CD14-positive monocyte (primary cell): ENCODE measurements at regions not wholly inside any gene's neighbourhood (a gene's known extent, or its start where the extent isn't known, plus 50 kb on each side); places are given as distances from the start of the nearest gene placed in this dataset.

ENCODE experiments used
- DNase-seq, 3 donors: peaks; one replicate each; pipeline ENCODE4 v3.0.0-alpha.2; 2011 to 2022
- H2AFZ ChIP-seq: 2 replicates; pipeline ENCODE4 v1.6.0; 2012; ENCODE audit warnings: mild to moderate bottlenecking, low read depth, low read length, inconsistent platforms; ENCODE audit not compliant: insufficient read depth, poor library complexity, severe bottlenecking
- H3K27ac ChIP-seq, 2 donors: 1 replicate in 1 of 2; 2 replicates in 1 of 2; pipeline ENCODE4 v1.5.1; 2012 to 2013; ENCODE audit warnings: low read length in 2 of 2, control low read depth in 1 of 2, inconsistent platforms in 1 of 2, low read depth in 1 of 2, mild to moderate bottlenecking in 1 of 2
- H3K27me3 ChIP-seq, 2 donors: one replicate each; pipeline versions ENCODE4 v1.6.0 to v1.6.1; 2011 to 2013; ENCODE audit warnings: low read length in 2 of 2; ENCODE audit not compliant: control insufficient read depth in 2 of 2, insufficient read depth in 2 of 2
- H3K36me3 ChIP-seq, 2 donors: replicated peaks in 1 of 2; 1 replicate in 1 of 2; 2 replicates in 1 of 2; pipeline versions ENCODE4 v1.5.1 to v1.6.1; 2012 to 2013; ENCODE audit warnings: low read length in 2 of 2, control low read depth in 1 of 2, inconsistent platforms in 1 of 2, mild to moderate bottlenecking in 1 of 2; ENCODE audit not compliant: insufficient read depth in 2 of 2, control insufficient read depth in 1 of 2
- H3K4me1 ChIP-seq, 2 donors: 1 replicate in 1 of 2; 2 replicates in 1 of 2; pipeline versions ENCODE4 v1.5.1 to v1.6.1; 2012 to 2013; ENCODE audit warnings: low read length in 2 of 2, control low read depth in 1 of 2, inconsistent platforms in 1 of 2, mild to moderate bottlenecking in 1 of 2, moderate library complexity in 1 of 2; ENCODE audit not compliant: insufficient read depth in 2 of 2, control insufficient read depth in 1 of 2
- H3K4me2 ChIP-seq: replicated peaks from 2 replicates; pipeline ENCODE3; 2012; ENCODE audit warnings: low read length, moderate library complexity, mild to moderate bottlenecking; ENCODE audit not compliant: poor library complexity, severe bottlenecking; ENCODE audit errors: extremely low read depth
- H3K4me3 ChIP-seq, 3 experiments: fragments of 200-600 bp in 1 of 3; sonication (generic) in 1 of 3; replicated peaks in 1 of 3; 1 replicate in 2 of 3; 2 replicates in 1 of 3; pipeline ENCODE4 v1.5.1; 2011 to 2013; ENCODE audit warnings: low read length in 3 of 3, mild to moderate bottlenecking in 3 of 3, control low read depth in 2 of 3, low read depth in 2 of 3, inconsistent platforms in 1 of 3, moderate library complexity in 1 of 3
- H3K79me2 ChIP-seq: 2 replicates; pipeline ENCODE4 v1.6.0; 2012; ENCODE audit warnings: mild to moderate bottlenecking, control low read depth, inconsistent platforms, low read length, moderate library complexity; ENCODE audit not compliant: insufficient read depth
- H3K9ac ChIP-seq: 2 replicates; pipeline ENCODE4 v1.6.0; 2017; ENCODE audit warnings: low read length, mild to moderate bottlenecking; ENCODE audit not compliant: insufficient read depth, poor library complexity, severe bottlenecking
- H3K9me3 ChIP-seq, 2 donors: replicated peaks in 1 of 2; 1 replicate in 1 of 2; 2 replicates in 1 of 2; pipeline versions ENCODE4 v1.5.1 to v1.6.1; 2012 to 2013; ENCODE audit warnings: low read length in 2 of 2, control low read depth in 1 of 2; ENCODE audit not compliant: control insufficient read depth in 1 of 2, insufficient read depth in 1 of 2
- H4K20me1 ChIP-seq: 2 replicates; pipeline ENCODE4 v1.6.0; 2012; ENCODE audit warnings: mild to moderate bottlenecking, low read length, control low read depth, moderate library complexity; ENCODE audit not compliant: insufficient read depth
- H3K27ac Mint-ChIP-seq, 7 donors: one replicate each; pipeline ENCODE4 v1.8.0; 2020; ENCODE audit warnings: mild to moderate bottlenecking in 7 of 7, mixed read lengths in 7 of 7, moderate library complexity in 6 of 7, inconsistent platforms in 2 of 7
- H3K27me3 Mint-ChIP-seq, 3 donors: one replicate each; pipeline ENCODE4 v1.8.0; 2021 to 2022; ENCODE audit warnings: low read depth in 3 of 3, mild to moderate bottlenecking in 3 of 3, mixed read lengths in 3 of 3, moderate library complexity in 3 of 3, inconsistent platforms in 1 of 3
- H3K36me3 Mint-ChIP-seq, 2 donors: one replicate each; pipeline ENCODE4 v1.8.0; 2020; ENCODE audit warnings: mixed read lengths in 2 of 2, inconsistent platforms in 1 of 2, mild to moderate bottlenecking in 1 of 2
- H3K4me1 Mint-ChIP-seq: one replicate; pipeline ENCODE4 v1.8.0; 2020; ENCODE audit warnings: mild to moderate bottlenecking, mixed read lengths
- H3K4me3 Mint-ChIP-seq, 2 donors: one replicate each; pipeline ENCODE4 v1.8.0; 2020; ENCODE audit warnings: mild to moderate bottlenecking in 2 of 2, mixed read lengths in 2 of 2, moderate library complexity in 1 of 2
- H3K9me3 Mint-ChIP-seq, 7 donors: one replicate each; pipeline ENCODE4 v1.8.0; 2020 to 2022; ENCODE audit warnings: mixed read lengths in 7 of 7, mild to moderate bottlenecking in 6 of 7, moderate library complexity in 6 of 7, inconsistent platforms in 2 of 7
- WGBS: methylation state at CpG from one replicate; pipeline ENCODE4 v1.1.5; 2013; ENCODE audit warnings: missing lambda C conversion rate; ENCODE audit not compliant: insufficient coverage; 5-methylcytosine and 5-hydroxymethylcytosine counted together
- intact Hi-C, 2 donors: fragments of 100-400 bp; cut with micrococcal nuclease; formaldehyde crosslinking; loops; one replicate each; pipeline versions ENCODE4 v1.15.0 to v1.15.1; 2023
- TF ChIP-seq, protein P1 (sequence below): fragments of 200-600 bp; IDR thresholded peaks from one replicate; pipeline ENCODE4 v1.8.0; 2022; ENCODE audit warnings: antibody characterized with exemption, mild to moderate bottlenecking

DNA sequence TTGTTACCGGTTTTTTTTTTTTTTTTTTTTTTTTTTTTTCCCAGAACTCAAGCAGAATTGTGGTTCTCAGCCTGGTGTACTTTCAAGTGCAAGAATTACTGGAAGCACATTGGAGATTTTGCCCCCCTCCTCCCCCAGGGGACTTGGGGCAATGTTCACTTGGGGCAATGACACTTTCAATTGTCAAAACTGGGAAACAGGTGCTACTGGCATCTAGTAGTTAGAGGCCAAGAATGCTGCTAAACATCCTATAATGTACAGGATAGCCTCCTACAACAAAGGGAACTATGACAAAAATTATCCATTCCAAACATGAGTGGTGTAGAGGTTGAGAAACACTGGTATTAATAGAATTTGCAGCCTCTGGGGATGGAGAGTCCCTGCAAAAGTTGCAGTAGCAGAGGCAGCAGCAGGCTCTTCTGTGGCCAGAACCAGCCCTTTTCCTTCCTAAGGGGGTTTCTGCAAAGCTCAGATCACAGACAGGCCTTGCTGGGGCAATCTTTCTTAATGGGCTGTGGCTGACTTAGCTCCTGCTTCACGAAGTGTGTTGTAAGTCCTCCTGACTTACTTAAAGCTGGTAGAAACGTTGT lies 144.3 kb upstream of the MRPS22 start:
- Mint-ChIP-seq H3K9me3 (peaks cover 10 to 21% (median 16%) of the 10 kb centered on the region in 7 donors), H3K27me3 (peaks cover 0 to 2% (median 0%) of the 10 kb centered on the region in 3 donors), H3K36me3 (no peaks in the 10 kb centered on the region), H3K27ac (no peak overlapping the region), H3K4me3 (no peak overlapping the region), H3K4me1 (no peaks in the 10 kb centered on the region)
- Histone ChIP-seq H3K4me1 (no peaks in the 10 kb centered on the region), H2AFZ (no peak overlapping the region), H3K9me3 (peaks cover 4 to 12% of the 10 kb centered on the region in 2 donors), H3K9ac (no peak overlapping the region), H3K27ac (no peak overlapping the region), H3K27me3 (no peaks in the 10 kb centered on the region), H4K20me1 (no peaks in the 10 kb centered on the region), H3K4me3 (no peak overlapping the region), H3K36me3 (no peaks in the 10 kb centered on the region), H3K4me2 (no peak overlapping the region), H3K79me2 (no peaks in the 10 kb centered on the region)
- no CpG with 5 or more reads among the region's 3 CpGs for WGBS
- DNase-seq, result no peak
- TF ChIP-seq, protein P1, sequence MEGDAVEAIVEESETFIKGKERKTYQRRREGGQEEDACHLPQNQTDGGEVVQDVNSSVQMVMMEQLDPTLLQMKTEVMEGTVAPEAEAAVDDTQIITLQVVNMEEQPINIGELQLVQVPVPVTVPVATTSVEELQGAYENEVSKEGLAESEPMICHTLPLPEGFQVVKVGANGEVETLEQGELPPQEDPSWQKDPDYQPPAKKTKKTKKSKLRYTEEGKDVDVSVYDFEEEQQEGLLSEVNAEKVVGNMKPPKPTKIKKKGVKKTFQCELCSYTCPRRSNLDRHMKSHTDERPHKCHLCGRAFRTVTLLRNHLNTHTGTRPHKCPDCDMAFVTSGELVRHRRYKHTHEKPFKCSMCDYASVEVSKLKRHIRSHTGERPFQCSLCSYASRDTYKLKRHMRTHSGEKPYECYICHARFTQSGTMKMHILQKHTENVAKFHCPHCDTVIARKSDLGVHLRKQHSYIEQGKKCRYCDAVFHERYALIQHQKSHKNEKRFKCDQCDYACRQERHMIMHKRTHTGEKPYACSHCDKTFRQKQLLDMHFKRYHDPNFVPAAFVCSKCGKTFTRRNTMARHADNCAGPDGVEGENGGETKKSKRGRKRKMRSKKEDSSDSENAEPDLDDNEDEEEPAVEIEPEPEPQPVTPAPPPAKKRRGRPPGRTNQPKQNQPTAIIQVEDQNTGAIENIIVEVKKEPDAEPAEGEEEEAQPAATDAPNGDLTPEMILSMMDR, result no peak
- intact Hi-C loops, result no loop called here

DNA sequence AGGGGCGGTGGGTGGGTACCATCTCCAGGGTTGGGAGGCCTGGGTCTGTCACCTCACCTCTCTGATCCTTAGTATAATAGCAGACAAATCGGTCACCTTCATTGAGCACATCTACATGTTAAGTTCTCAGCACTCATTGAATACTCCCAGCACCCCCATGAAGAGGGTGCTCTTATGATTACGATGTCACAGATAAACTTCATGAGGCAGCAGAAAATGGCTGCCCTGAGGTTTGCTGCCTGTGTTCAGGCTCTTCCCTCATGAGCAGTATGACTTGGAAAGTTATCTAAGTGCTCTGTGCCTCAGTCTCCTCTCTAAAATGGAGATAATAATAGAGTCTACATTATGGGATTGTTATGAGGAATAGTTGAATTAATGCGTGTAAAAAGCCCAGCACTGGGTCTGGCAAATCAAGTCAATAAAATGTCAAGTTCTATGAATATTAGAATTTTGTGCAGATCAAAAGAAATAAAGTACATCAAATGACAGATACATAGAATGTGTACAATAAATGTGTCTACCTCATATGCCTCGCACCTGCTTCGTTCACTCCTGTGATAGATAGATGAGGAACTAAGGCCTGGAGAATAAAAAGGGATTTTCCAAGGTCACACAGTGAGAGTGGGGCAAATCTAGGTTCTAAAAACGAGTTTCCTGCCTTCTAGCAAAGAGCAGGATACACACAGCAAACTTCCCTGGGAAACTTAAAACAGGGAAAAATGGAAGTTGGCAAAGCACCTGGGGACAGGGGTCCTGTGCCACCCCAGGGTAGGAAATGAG lies 142.2 kb upstream of the MRPS22 start:
- no peak overlapping the region for H3K9ac ChIP-seq
- H3K27ac ChIP-seq, result no peak overlapping the region
- peaks cover 0 to 2% of the 10 kb centered on the region in 2 donors for H3K9me3 ChIP-seq
- H3K9me3 Mint-ChIP-seq, result peaks cover 0 to 4% (median 1%) of the 10 kb centered on the region in 7 donors
- no peak overlapping the region for H3K4me2 ChIP-seq
- H3K27me3 Mint-ChIP-seq, result peaks cover 0 to 4% (median 4%) of the 10 kb centered on the region in 3 donors
- H3K27me3 ChIP-seq, result no peaks in the 10 kb centered on the region
- no peaks in the 10 kb centered on the region for H3K4me1 Mint-ChIP-seq
- TF ChIP-seq, protein P1, result no peak
- H3K4me3 ChIP-seq, result no peak overlapping the region
- H3K27ac Mint-ChIP-seq, result peak overlapping the region in 1 of 7 donors; percentile 46
- H3K36me3 Mint-ChIP-seq, result no peaks in the 10 kb centered on the region
- no peaks in the 10 kb centered on the region for H3K79me2 ChIP-seq
- no peaks in the 10 kb centered on the region for H3K4me1 ChIP-seq
- no peaks in the 10 kb centered on the region for H4K20me1 ChIP-seq
- H3K36me3 ChIP-seq, result no peaks in the 10 kb centered on the region
- intact Hi-C loops, result no loop called here
- no peak for DNase-seq
- no peak overlapping the region for H3K4me3 Mint-ChIP-seq
- WGBS, result 83% methylated on average over 1 of the region's 7 CpGs
- H2AFZ ChIP-seq, result no peak overlapping the region
